Lower lobe of right lung (tissue), 2 donors: ENCODE measurements at regions not wholly inside any gene's neighbourhood (a gene's known extent, or its start where the extent isn't known, plus 50 kb on each side); places are given as distances from the start of the nearest gene placed in this dataset.

Experiments
- ATAC-seq, 2 donors: fragments of 200-7000 bp; cut with Tn5 transposase; one replicate each; pipeline ENCODE4 v1.9.1; 2020 to 2022; ENCODE audit warnings: mild to moderate bottlenecking in 2 of 2, moderate library complexity in 2 of 2
- DNase-seq: peaks from one replicate; pipeline ENCODE4 v3.0.0-alpha.2; 2020
- H3K27ac ChIP-seq: fragments of 200-600 bp; one replicate; pipeline ENCODE4 v1.8.0; 2022
- H3K27me3 ChIP-seq: fragments of 200-600 bp; one replicate; pipeline ENCODE4 v1.8.0; 2022; ENCODE audit warnings: low read depth
- H3K36me3 ChIP-seq: fragments of 200-600 bp; one replicate; pipeline ENCODE4 v1.8.0; 2022; ENCODE audit warnings: mild to moderate bottlenecking
- H3K4me1 ChIP-seq: fragments of 200-600 bp; one replicate; pipeline ENCODE4 v1.8.0; 2022
- H3K4me3 ChIP-seq: fragments of 200-600 bp; one replicate; pipeline ENCODE4 v1.8.0; 2022; ENCODE audit warnings: mild to moderate bottlenecking
- H3K9me3 ChIP-seq: fragments of 200-600 bp; one replicate; pipeline ENCODE4 v1.8.0; 2022
- CTCF ChIP-seq: fragments of 200-600 bp; IDR thresholded peaks from one replicate; pipeline ENCODE4 v1.8.0; 2022; ENCODE audit warnings: antibody characterized with exemption, mild to moderate bottlenecking
- intact Hi-C: fragments of 100-400 bp; cut with DNase I; formaldehyde crosslinking; loops from one replicate; pipeline ENCODE4 v1.11.0; 2022
- donor health status: DM: no; HTN: yes; CAD: no; lungs with severe emphysema.

DNA sequence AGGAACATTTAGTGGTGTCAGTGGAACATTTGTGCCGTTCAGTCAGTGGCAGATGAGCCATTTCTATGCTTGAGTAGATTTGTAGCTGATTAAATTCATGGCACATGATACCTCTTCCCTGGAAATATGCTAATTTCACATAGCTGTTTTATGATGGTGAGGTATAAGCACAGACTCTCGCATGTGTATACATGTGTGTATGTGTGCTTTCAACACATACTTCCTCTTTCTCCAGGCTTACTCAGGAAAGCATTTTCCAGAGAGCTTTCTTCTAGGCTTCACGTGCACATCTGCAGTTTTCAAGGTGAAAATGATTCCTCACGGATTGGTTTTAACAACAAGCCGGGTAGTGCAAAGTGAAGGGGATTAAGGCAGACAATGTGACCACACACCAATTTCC, 396.5 kb downstream of the HDGFL1 start:
- Histone ChIP-seq H3K36me3 (no peaks in the 10 kb centered on the region), H3K4me1 (no peaks in the 10 kb centered on the region), H3K27me3 (no peaks in the 10 kb centered on the region), H3K27ac (no peak overlapping the region), H3K4me3 (no peak overlapping the region), H3K9me3 (no peaks in the 10 kb centered on the region)
- no peak for ATAC-seq
- intact Hi-C loops, result no loop called here
- DNase-seq, result no peak
- no peak for TF ChIP-seq CTCF

- Histone ChIP-seq H3K27me3 (no peaks in the 10 kb centered on the region), H3K27ac (no peak overlapping the region), H3K4me1 (no peaks in the 10 kb centered on the region), H3K4me3 (no peak overlapping the region), H3K9me3 (no peaks in the 10 kb centered on the region), H3K36me3 (no peaks in the 10 kb centered on the region)
- intact Hi-C loops, result no loop called here
- ATAC-seq (no peak), DNase-seq (no peak)
- TF ChIP-seq CTCF, result no peak
Observed at GRCh38 chr6:22966691-22967422, 397.5 kb downstream of the HDGFL1 start.

DNA sequence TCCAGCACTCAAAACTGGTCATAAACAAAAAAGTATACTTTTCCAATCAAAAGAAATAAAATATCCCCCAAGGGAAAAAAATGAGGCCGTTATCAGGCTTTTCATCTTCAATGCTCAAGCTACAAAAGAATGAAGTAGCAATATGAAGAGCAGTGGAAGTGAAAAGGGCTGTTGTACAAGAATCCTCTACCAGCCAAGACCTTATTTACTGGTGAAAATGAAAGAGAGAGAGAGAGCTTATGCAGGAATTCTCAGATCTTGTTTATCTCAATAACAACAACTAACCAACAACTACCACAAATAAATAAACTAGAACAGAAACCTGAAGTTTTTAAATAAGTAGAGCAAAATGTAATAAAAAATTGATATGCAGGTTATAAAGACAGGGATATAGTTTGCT, 400.6 kb downstream of the HDGFL1 start:
- Histone ChIP-seq H3K4me1 (no peaks in the 10 kb centered on the region), H3K9me3 (no peaks in the 10 kb centered on the region), H3K27ac (no peak overlapping the region), H3K36me3 (no peaks in the 10 kb centered on the region), H3K27me3 (no peaks in the 10 kb centered on the region), H3K4me3 (no peak overlapping the region)
- DNase-seq (no peak), ATAC-seq (no peak)
- intact Hi-C loops, result no loop called here
- no peak for TF ChIP-seq CTCF

- H3K27me3 ChIP-seq, result no peaks in the 10 kb centered on the region
- H3K4me3 ChIP-seq, result no peak overlapping the region
- no peak for ATAC-seq
- no peak for DNase-seq
- no peaks in the 10 kb centered on the region for H3K36me3 ChIP-seq
- no peak for TF ChIP-seq CTCF
- H3K4me1 ChIP-seq, result no peaks in the 10 kb centered on the region
- H3K9me3 ChIP-seq, result no peaks in the 10 kb centered on the region
- intact Hi-C loops, result no loop called here
- no peak overlapping the region for H3K27ac ChIP-seq
Observed at GRCh38 chr6:22972771-22973170, 403.4 kb downstream of the HDGFL1 start.

DNA sequence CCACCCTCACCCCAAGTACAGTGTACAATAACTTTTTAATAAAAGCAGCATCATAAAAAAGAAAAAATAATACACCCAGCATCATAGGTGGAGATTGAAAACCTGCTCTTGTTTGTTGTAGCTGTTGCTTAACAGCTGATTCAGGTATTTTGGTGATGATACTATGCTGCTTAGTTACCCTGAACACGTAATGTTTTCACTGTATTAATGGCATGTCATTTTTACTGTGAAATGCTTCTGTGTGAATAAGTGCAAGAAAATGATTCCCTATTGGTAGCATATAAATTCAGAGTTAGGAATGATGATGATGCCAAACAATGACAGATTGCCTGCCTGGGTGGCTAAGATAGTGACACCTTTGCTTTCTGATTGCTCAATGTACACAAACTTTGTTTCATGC, 405.7 kb downstream of the HDGFL1 start:
- H3K27me3 ChIP-seq, result no peaks in the 10 kb centered on the region
- intact Hi-C loops, result no loop called here
- DNase-seq (no peak), ATAC-seq (no peak)
- TF ChIP-seq CTCF, result no peak
- H3K36me3 ChIP-seq, result no peaks in the 10 kb centered on the region
- H3K4me3 ChIP-seq, result no peak overlapping the region
- no peaks in the 10 kb centered on the region for H3K9me3 ChIP-seq
- H3K4me1 ChIP-seq, result no peaks in the 10 kb centered on the region
- no peak overlapping the region for H3K27ac ChIP-seq

GRCh38 chr6:22980446-22980845, 411.1 kb downstream of the HDGFL1 start:
- ATAC-seq, result no peak
- intact Hi-C loops, result no loop called here

More at GRCh38 chr6:22980446-22980845, 411.1 kb downstream of the HDGFL1 start:
- H3K4me1 ChIP-seq, result no peaks in the 10 kb centered on the region
- no peaks in the 10 kb centered on the region for H3K9me3 ChIP-seq
- DNase-seq, result no peak
- no peak overlapping the region for H3K4me3 ChIP-seq
- H3K27ac ChIP-seq, result no peak overlapping the region
- no peaks in the 10 kb centered on the region for H3K27me3 ChIP-seq
- no peak for TF ChIP-seq CTCF
- H3K36me3 ChIP-seq, result no peaks in the 10 kb centered on the region
